Stimulated activated naive CD8-positive, alpha-beta T cell treated with anti-CD3 and anti-CD28 coated beads, Interleukin-15, Interleukin-2, amounts not matched to agents 100 ng/mL and 50 ng/mL, for 24 hours (primary cell): ENCODE measurements at regions not wholly inside any gene's neighbourhood (a gene's known extent, or its start where the extent isn't known, plus 50 kb on each side); places are given as distances from the start of the nearest gene placed in this dataset.

Experiments
- H3K27ac Mint-ChIP-seq: one replicate; pipeline ENCODE4 v1.8.0; 2021; ENCODE audit warnings: mild to moderate bottlenecking, mixed read lengths
- H3K27me3 Mint-ChIP-seq: one replicate; pipeline ENCODE4 v1.8.0; 2021; ENCODE audit warnings: mixed read lengths
- H3K36me3 Mint-ChIP-seq: one replicate; pipeline ENCODE4 v1.8.0; 2021; ENCODE audit warnings: low read depth, mixed read lengths
- H3K4me1 Mint-ChIP-seq: one replicate; pipeline ENCODE4 v1.8.0; 2021; ENCODE audit warnings: low read depth, mixed read lengths
- H3K4me3 Mint-ChIP-seq: one replicate; pipeline ENCODE4 v1.8.0; 2021; ENCODE audit warnings: mild to moderate bottlenecking, mixed read lengths
- H3K9me3 Mint-ChIP-seq: one replicate; pipeline ENCODE4 v1.8.0; 2021; ENCODE audit warnings: mixed read lengths

- Mint-ChIP-seq H3K9me3 (peaks cover 11% of the 10 kb centered on the region), H3K27me3 (peaks cover 10% of the 10 kb centered on the region), H3K4me1 (no peaks in the 10 kb centered on the region)
These were observed 87.1 kb downstream of the CYP26A1 start for GRCh38 chr10:93160829-93161228.

GRCh38 chr10:93165367-93165766 is 91.7 kb downstream of the CYP26A1 start:
- Mint-ChIP-seq H3K4me1 (no peaks in the 10 kb centered on the region), H3K27ac (no peak overlapping the region), H3K27me3 (peaks cover 22% of the 10 kb centered on the region), H3K9me3 (peaks cover 2% of the 10 kb centered on the region), H3K4me3 (no peak overlapping the region), H3K36me3 (no peaks in the 10 kb centered on the region)

More at GRCh38 chr10:93160829-93161228, 87.1 kb downstream of the CYP26A1 start:
- Mint-ChIP-seq H3K27ac (no peak overlapping the region), H3K4me3 (no peak overlapping the region), H3K36me3 (no peaks in the 10 kb centered on the region)

GRCh38 chr10:93166134-93166533 is 92.4 kb downstream of the CYP26A1 start:
- H3K27me3 Mint-ChIP-seq = peaks cover 25% of the 10 kb centered on the region
- no peak overlapping the region for H3K4me3 Mint-ChIP-seq
- H3K4me1 Mint-ChIP-seq = no peaks in the 10 kb centered on the region
- H3K36me3 Mint-ChIP-seq = no peaks in the 10 kb centered on the region
- peaks cover 5% of the 10 kb centered on the region for H3K9me3 Mint-ChIP-seq
- no peak overlapping the region for H3K27ac Mint-ChIP-seq

GRCh38 chr10:93171837-93172236 is 98.1 kb downstream of the CYP26A1 start:
- Mint-ChIP-seq H3K4me1 (no peaks in the 10 kb centered on the region), H3K36me3 (no peaks in the 10 kb centered on the region), H3K27me3 (peaks cover 20% of the 10 kb centered on the region), H3K27ac (no peak overlapping the region), H3K9me3 (peaks cover 5% of the 10 kb centered on the region), H3K4me3 (no peak overlapping the region)

GRCh38 chr10:93173967-93174845 is 100.5 kb downstream of the CYP26A1 start:
- Mint-ChIP-seq H3K4me3 (no peak overlapping the region), H3K27me3 (peaks cover 11% of the 10 kb centered on the region), H3K4me1 (no peaks in the 10 kb centered on the region), H3K9me3 (peaks cover 5% of the 10 kb centered on the region), H3K36me3 (no peaks in the 10 kb centered on the region), H3K27ac (no peak overlapping the region)

- peaks cover 8% of the 10 kb centered on the region for H3K27me3 Mint-ChIP-seq
- no peak overlapping the region for H3K27ac Mint-ChIP-seq
- no peaks in the 10 kb centered on the region for H3K36me3 Mint-ChIP-seq
- H3K9me3 Mint-ChIP-seq = peaks cover 1% of the 10 kb centered on the region
- H3K4me1 Mint-ChIP-seq = no peaks in the 10 kb centered on the region
- H3K4me3 Mint-ChIP-seq = no peak overlapping the region
These were observed 101.8 kb downstream of the CYP26A1 start for GRCh38 chr10:93175490-93175889.

GRCh38 chr10:93177511-93177910 is 103.8 kb downstream of the CYP26A1 start:
- Mint-ChIP-seq H3K27me3 (no peaks in the 10 kb centered on the region), H3K9me3 (no peaks in the 10 kb centered on the region), H3K36me3 (no peaks in the 10 kb centered on the region), H3K4me1 (no peaks in the 10 kb centered on the region), H3K4me3 (no peak overlapping the region), H3K27ac (no peak overlapping the region)

- Mint-ChIP-seq H3K36me3 (no peaks in the 10 kb centered on the region), H3K27ac (no peak overlapping the region), H3K9me3 (no peaks in the 10 kb centered on the region), H3K4me1 (no peaks in the 10 kb centered on the region), H3K27me3 (no peaks in the 10 kb centered on the region), H3K4me3 (no peak overlapping the region)
These were observed 104.5 kb downstream of the CYP26A1 start for GRCh38 chr10:93178226-93178625.

GRCh38 chr10:93180482-93180931 is 106.8 kb downstream of the CYP26A1 start:
- H3K27ac Mint-ChIP-seq = no peak overlapping the region
- no peaks in the 10 kb centered on the region for H3K36me3 Mint-ChIP-seq
- H3K4me3 Mint-ChIP-seq = no peak overlapping the region
- no peaks in the 10 kb centered on the region for H3K27me3 Mint-ChIP-seq
- no peaks in the 10 kb centered on the region for H3K9me3 Mint-ChIP-seq
- no peaks in the 10 kb centered on the region for H3K4me1 Mint-ChIP-seq

GRCh38 chr10:93181271-93182048 is 107.8 kb downstream of the CYP26A1 start:
- Mint-ChIP-seq H3K27me3 (peaks cover 4% of the 10 kb centered on the region), H3K27ac (no peak overlapping the region), H3K9me3 (no peaks in the 10 kb centered on the region), H3K4me3 (no peak overlapping the region), H3K36me3 (no peaks in the 10 kb centered on the region), H3K4me1 (no peaks in the 10 kb centered on the region)

- Mint-ChIP-seq H3K4me1 (no peaks in the 10 kb centered on the region), H3K4me3 (no peak overlapping the region), H3K9me3 (no peaks in the 10 kb centered on the region), H3K27me3 (peaks cover 4% of the 10 kb centered on the region), H3K27ac (no peak overlapping the region), H3K36me3 (no peaks in the 10 kb centered on the region)
These were observed 108.3 kb downstream of the CYP26A1 start for GRCh38 chr10:93182049-93182327.

GRCh38 chr10:93182790-93183189 is 109.1 kb downstream of the CYP26A1 start:
- Mint-ChIP-seq H3K27me3 (peaks cover 4% of the 10 kb centered on the region), H3K36me3 (no peaks in the 10 kb centered on the region), H3K4me1 (no peaks in the 10 kb centered on the region), H3K27ac (no peak overlapping the region), H3K9me3 (no peaks in the 10 kb centered on the region), H3K4me3 (no peak overlapping the region)

- no peak overlapping the region for H3K4me3 Mint-ChIP-seq
- no peaks in the 10 kb centered on the region for H3K9me3 Mint-ChIP-seq
- H3K27me3 Mint-ChIP-seq = peaks cover 5% of the 10 kb centered on the region
- no peak overlapping the region for H3K27ac Mint-ChIP-seq
- no peaks in the 10 kb centered on the region for H3K36me3 Mint-ChIP-seq
- H3K4me1 Mint-ChIP-seq = no peaks in the 10 kb centered on the region
These were observed 113.0 kb downstream of the CYP26A1 start for GRCh38 chr10:93186653-93187052.

- H3K27ac Mint-ChIP-seq = no peak overlapping the region
- H3K4me3 Mint-ChIP-seq = no peak overlapping the region
- H3K27me3 Mint-ChIP-seq = peaks cover 24% of the 10 kb centered on the region
- no peaks in the 10 kb centered on the region for H3K36me3 Mint-ChIP-seq
- no peaks in the 10 kb centered on the region for H3K4me1 Mint-ChIP-seq
- H3K9me3 Mint-ChIP-seq = no peaks in the 10 kb centered on the region
These were observed 116.3 kb downstream of the CYP26A1 start for GRCh38 chr10:93189944-93190343.

GRCh38 chr10:93190372-93190771 is 116.7 kb downstream of the CYP26A1 start:
- no peak overlapping the region for H3K27ac Mint-ChIP-seq

More at GRCh38 chr10:93190372-93190771, 116.7 kb downstream of the CYP26A1 start:
- Mint-ChIP-seq H3K9me3 (no peaks in the 10 kb centered on the region), H3K27me3 (peaks cover 24% of the 10 kb centered on the region), H3K36me3 (no peaks in the 10 kb centered on the region), H3K4me1 (no peaks in the 10 kb centered on the region), H3K4me3 (no peak overlapping the region)
